Chondrocyte (in vitro differentiated cells): ENCODE measurements at regions not wholly inside any gene's neighbourhood (a gene's known extent, or its start where the extent isn't known, plus 50 kb on each side); places are given as distances from the start of the nearest gene placed in this dataset.

Experiments used
- DNase-seq: peaks from one replicate; pipeline ENCODE4 v3.0.0; 2021; ENCODE audit warnings: mixed read lengths, low spot score
- H3K27ac Mint-ChIP-seq: one replicate; pipeline ENCODE4 v1.8.0; 2021; ENCODE audit warnings: mild to moderate bottlenecking, moderate library complexity, mixed read lengths; ENCODE audit not compliant: unreplicated experiment
- H3K27me3 Mint-ChIP-seq: 2 replicates; pipeline ENCODE4 v1.8.0; 2021; ENCODE audit warnings: low read depth, mixed read lengths
- H3K36me3 Mint-ChIP-seq: 2 replicates; pipeline ENCODE4 v1.8.0; 2021; ENCODE audit warnings: low read depth, mixed read lengths
- H3K4me1 Mint-ChIP-seq: 2 replicates; pipeline ENCODE4 v1.8.0; 2021; ENCODE audit warnings: low read depth, mild to moderate bottlenecking, mixed read lengths
- H3K4me3 Mint-ChIP-seq: one replicate; pipeline ENCODE4 v1.8.0; 2021; ENCODE audit warnings: mild to moderate bottlenecking, moderate library complexity, mixed read lengths; ENCODE audit not compliant: unreplicated experiment
- H3K9me3 Mint-ChIP-seq: 2 replicates; pipeline ENCODE4 v1.8.0; 2021; ENCODE audit warnings: low read depth, mixed read lengths
- CTCF ChIP-seq: fragments of 200-600 bp; sonication (generic); IDR thresholded peaks from 2 replicates; pipeline ENCODE4 v1.5.0; 2021; ENCODE audit warnings: antibody characterized with exemption, mild to moderate bottlenecking, moderate library complexity

DNA sequence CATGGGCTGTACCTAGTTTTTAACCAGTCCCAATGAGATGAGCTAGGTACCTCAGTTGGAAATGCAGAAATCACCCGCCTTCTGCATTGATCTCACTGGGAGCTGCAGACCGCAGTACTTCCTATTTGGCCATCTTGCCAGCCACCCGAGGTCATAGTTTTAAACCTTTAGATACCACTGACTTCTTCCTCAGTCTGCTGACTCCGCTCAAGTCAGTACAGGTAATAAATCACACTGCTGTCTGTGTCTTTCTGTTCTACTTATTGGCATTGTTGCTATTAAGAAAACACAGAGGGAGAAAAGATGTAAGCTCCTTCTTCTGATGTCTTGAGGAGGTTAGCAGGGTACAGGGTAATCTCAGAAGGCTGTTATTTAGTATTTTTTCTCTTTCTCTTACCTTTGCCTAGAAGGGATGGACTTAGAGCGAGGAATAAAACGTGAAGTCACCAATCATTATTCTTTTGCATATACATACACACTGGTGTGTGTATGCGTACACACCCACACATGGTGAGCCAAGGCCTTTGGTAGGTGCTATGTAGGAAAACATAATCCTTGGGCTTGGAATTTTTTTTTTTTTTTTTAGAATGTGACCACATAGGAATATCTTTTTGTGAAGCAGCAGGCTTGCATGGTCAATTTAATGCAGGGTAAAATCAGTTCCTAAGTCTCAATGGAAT is 197.2 kb downstream of the EDEM1 start:
- no peak for DNase-seq
- peaks cover 9% of the 10 kb centered on the region for H3K27me3 Mint-ChIP-seq
- H3K27ac Mint-ChIP-seq = no peak overlapping the region
- H3K4me1 Mint-ChIP-seq = no peaks in the 10 kb centered on the region
- H3K36me3 Mint-ChIP-seq = no peaks in the 10 kb centered on the region
- H3K9me3 Mint-ChIP-seq = peaks cover 19% of the 10 kb centered on the region
- no peak for TF ChIP-seq CTCF
- H3K4me3 Mint-ChIP-seq = no peak overlapping the region

GRCh38 chr3:5388091-5388490 is 200.6 kb downstream of the EDEM1 start:
- Mint-ChIP-seq H3K27me3 (peaks cover 9% of the 10 kb centered on the region), H3K36me3 (no peaks in the 10 kb centered on the region), H3K9me3 (no peaks in the 10 kb centered on the region), H3K4me1 (no peaks in the 10 kb centered on the region), H3K27ac (no peak overlapping the region), H3K4me3 (no peak overlapping the region)
- no peak for DNase-seq
- TF ChIP-seq CTCF = no peak

DNA sequence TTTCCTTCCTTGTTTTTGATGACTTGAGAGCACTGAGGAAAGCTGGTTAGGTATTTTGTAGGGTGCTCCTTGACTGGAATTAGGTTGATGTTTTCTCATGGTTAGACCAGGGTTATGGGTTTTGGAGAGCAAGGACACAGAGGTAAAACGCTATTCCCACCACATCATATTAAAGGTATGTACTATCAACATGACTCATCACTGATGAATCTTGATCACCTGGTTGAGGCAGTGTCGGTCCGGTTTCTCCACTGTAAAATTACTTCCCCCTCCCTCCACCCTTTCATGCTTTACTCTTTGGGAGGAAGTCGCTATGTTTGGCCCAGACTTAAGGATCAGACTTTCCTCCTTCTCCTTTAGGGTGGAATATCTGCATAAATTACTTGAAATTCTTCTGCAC is 201.6 kb downstream of the EDEM1 start:
- Mint-ChIP-seq H3K27me3 (peaks cover 9% of the 10 kb centered on the region), H3K9me3 (no peaks in the 10 kb centered on the region), H3K4me3 (no peak overlapping the region), H3K4me1 (no peaks in the 10 kb centered on the region), H3K27ac (no peak overlapping the region), H3K36me3 (no peaks in the 10 kb centered on the region)
- TF ChIP-seq CTCF = no peak
- DNase-seq = no peak

DNA sequence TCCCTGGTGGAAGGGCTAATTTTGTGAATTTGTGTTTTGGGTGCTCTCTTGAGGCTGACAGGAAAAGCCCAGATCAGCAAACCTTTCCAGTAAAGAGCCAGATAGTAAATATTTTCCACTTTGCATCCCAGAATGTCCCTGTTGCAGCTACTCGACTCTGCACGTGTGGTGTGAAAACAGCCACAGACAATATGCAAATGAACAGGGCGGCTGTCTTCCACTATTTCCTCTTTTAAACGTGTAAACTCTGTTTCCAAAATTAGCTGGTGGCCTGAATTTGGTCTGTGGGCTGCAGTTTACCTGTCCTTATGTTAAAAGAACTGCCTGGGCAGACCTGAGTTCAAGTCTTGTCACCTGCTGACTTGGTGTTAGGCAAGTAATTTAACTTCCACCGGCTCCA is 202.7 kb downstream of the EDEM1 start:
- no peak overlapping the region for H3K4me3 Mint-ChIP-seq
- H3K27ac Mint-ChIP-seq = no peak overlapping the region
- H3K27me3 Mint-ChIP-seq = peaks cover 9% of the 10 kb centered on the region
- no peak for DNase-seq
- no peaks in the 10 kb centered on the region for H3K36me3 Mint-ChIP-seq
- TF ChIP-seq CTCF = no peak
- no peaks in the 10 kb centered on the region for H3K4me1 Mint-ChIP-seq
- no peaks in the 10 kb centered on the region for H3K9me3 Mint-ChIP-seq

DNA sequence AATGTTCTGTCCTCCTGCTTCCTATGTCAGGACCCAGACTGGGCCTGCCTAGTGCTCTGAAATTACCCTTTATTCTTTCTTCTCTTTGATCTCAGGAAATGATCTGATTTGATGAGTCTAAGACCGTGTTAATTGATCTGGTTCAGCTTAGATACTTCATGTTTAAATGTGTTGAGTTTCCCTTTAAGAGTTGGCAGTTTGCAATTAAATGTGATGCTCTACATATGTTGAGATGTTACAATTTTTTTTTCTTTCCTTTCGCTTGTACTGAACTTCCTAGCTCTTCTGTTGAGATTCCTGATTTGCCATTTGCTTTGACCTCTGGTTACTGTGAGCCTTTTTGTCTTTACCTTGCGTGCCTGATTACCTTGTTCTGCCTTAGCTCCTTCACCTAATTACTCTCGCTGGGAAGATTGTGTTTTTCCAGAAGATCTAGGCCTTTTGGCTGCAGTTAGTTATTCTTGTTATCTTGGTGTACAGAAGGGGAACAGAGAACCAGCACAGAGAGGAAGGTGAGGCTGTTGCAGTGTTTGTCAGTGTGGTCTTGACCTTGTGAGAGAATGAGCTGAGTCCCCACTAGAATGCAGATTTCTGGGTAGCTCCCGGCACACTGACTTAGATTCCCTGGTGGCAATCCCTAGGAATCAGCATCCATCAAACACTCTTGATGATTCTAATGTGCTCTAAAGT is 203.6 kb downstream of the EDEM1 start:
- no peaks in the 10 kb centered on the region for H3K36me3 Mint-ChIP-seq
- no peak for DNase-seq
- TF ChIP-seq CTCF = no peak
- no peaks in the 10 kb centered on the region for H3K4me1 Mint-ChIP-seq
- peaks cover 6% of the 10 kb centered on the region for H3K27me3 Mint-ChIP-seq
- no peak overlapping the region for H3K27ac Mint-ChIP-seq
- H3K9me3 Mint-ChIP-seq = no peaks in the 10 kb centered on the region
- no peak overlapping the region for H3K4me3 Mint-ChIP-seq
